Ovary (tissue), 7 donors: ENCODE measurements at regions not wholly inside any gene's neighbourhood (a gene's known extent, or its start where the extent isn't known, plus 50 kb on each side); places are given as distances from the start of the nearest gene placed in this dataset.

Experiments
- DNase-seq, 5 donors: peaks; one replicate each; pipeline ENCODE4 v3.0.0-alpha.2; 2019 to 2020
- H3K27ac ChIP-seq, 2 donors: fragments of 200-600 bp; one replicate each; pipeline versions ENCODE4 v1.5.1 to v1.8.0; 2019 to 2022
- H3K27me3 ChIP-seq: fragments of 200-600 bp; one replicate; pipeline ENCODE4 v1.8.0; 2022
- H3K36me3 ChIP-seq: fragments of 200-600 bp; sonication (generic); one replicate; pipeline ENCODE4 v1.5.1; 2019
- H3K4me1 ChIP-seq: one replicate; pipeline ENCODE4 v1.8.1; 2013; ENCODE audit warnings: mild to moderate bottlenecking, moderate library complexity; ENCODE audit not compliant: insufficient read depth
- H3K4me3 ChIP-seq: fragments of 200-600 bp; sonication (generic); one replicate; pipeline ENCODE4 v1.5.1; 2017
- H3K9me3 ChIP-seq, 2 donors: fragments of 200-600 bp in 1 of 2; sonication (generic) in 1 of 2; one replicate each; pipeline versions ENCODE4 v1.5.1 to v1.8.1; 2013 to 2019; ENCODE audit warnings: mild to moderate bottlenecking in 1 of 2, moderate library complexity in 1 of 2
- EP300 ChIP-seq: sonication (generic); formaldehyde crosslinking; IDR thresholded peaks from one replicate; pipeline ENCODE4 v1.6.1; 2017; ENCODE audit warnings: antibody characterized with exemption
- POLR2A ChIP-seq: fragments of 450-650 bp; IDR thresholded peaks from one replicate; pipeline ENCODE4 v1.6.1; 2017; ENCODE audit warnings: antibody characterized with exemption, mild to moderate bottlenecking, moderate library complexity
- WGBS, 3 donors: extraction: QIAGEN DNeasy Blood & Tissue Kit in 1 of 3; methylation state at CpG; one replicate each; pipeline versions ENCODE4 v1.1.5 to v1.1.7; 2013 to 2017; 5-methylcytosine and 5-hydroxymethylcytosine counted together
- intact Hi-C, 4 donors: fragments of 100-400 bp; cut with DNase I; formaldehyde crosslinking; loops; one replicate each; pipeline versions ENCODE4 v1.11.0 to v1.15.1; 2022 to 2023
- TF ChIP-seq, protein P1 (sequence below), 3 donors: fragments of 450-650 bp in 2 of 3; fragments of 200-600 bp in 1 of 3; IDR thresholded peaks; one replicate each; pipeline versions ENCODE4 v1.5.1 to v1.8.0; 2016 to 2022; ENCODE audit warnings: antibody characterized with exemption in 3 of 3, mild to moderate bottlenecking in 1 of 3
- donor health status: DM: no; HTN: no; CAD: no; lungs with moderate emphysema.
- donor health status: DM: no; HTN: no; CAD: no.
- donor health status: Bipolar disorder and iron deficiency.
- donor health status: DM: no; HTN: no; CAD: no.
- donor health status: DM: yes; HTN: yes; CAD: no.

DNA sequence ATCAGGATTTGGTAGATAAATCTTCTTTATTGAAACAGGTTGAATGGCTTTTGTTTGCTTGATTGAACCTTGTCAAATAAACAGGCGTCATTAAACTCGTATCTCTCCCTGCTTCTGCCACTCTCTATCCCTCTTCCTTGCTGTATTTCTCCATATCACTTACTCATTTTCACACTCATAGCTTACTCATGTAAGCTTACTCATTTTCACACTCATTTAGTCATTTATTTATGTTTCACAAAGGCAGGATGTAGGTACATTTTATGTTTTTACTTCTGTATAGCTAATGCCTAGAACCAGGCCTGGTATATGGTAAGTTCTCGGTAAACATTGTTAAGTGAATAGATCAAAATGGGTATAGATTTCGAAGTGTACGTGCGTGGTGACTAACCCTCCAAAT is 450.0 kb downstream of the PMP22 start:
- TF ChIP-seq, protein P1, sequence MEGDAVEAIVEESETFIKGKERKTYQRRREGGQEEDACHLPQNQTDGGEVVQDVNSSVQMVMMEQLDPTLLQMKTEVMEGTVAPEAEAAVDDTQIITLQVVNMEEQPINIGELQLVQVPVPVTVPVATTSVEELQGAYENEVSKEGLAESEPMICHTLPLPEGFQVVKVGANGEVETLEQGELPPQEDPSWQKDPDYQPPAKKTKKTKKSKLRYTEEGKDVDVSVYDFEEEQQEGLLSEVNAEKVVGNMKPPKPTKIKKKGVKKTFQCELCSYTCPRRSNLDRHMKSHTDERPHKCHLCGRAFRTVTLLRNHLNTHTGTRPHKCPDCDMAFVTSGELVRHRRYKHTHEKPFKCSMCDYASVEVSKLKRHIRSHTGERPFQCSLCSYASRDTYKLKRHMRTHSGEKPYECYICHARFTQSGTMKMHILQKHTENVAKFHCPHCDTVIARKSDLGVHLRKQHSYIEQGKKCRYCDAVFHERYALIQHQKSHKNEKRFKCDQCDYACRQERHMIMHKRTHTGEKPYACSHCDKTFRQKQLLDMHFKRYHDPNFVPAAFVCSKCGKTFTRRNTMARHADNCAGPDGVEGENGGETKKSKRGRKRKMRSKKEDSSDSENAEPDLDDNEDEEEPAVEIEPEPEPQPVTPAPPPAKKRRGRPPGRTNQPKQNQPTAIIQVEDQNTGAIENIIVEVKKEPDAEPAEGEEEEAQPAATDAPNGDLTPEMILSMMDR (IDR thresholded peaks at IDR 0.05), result no peak
- DNase-seq, result no peak
- Histone ChIP-seq H3K27ac (no peak overlapping the region), H3K27me3 (no peaks in the 10 kb centered on the region), H3K4me3 (no peak overlapping the region), H3K9me3 (no peaks in the 10 kb centered on the region), H3K4me1 (no peaks in the 10 kb centered on the region), H3K36me3 (no peaks in the 10 kb centered on the region)
- intact Hi-C loops, result no loop called here
- WGBS, 3 donors, result 89 to 91% (median 89%) methylated on average over 6 of the region's 6 CpGs

GRCh38 chr17:14813649-14814370 is 451.3 kb downstream of the PMP22 start:
- Histone ChIP-seq H3K4me1 (no peaks in the 10 kb centered on the region), H3K4me3 (no peak overlapping the region), H3K9me3 (no peaks in the 10 kb centered on the region), H3K27ac (no peak overlapping the region), H3K27me3 (no peaks in the 10 kb centered on the region), H3K36me3 (no peaks in the 10 kb centered on the region)
- TF ChIP-seq EP300, result no peak
- no peak for TF ChIP-seq POLR2A
- TF ChIP-seq, protein P1 (IDR thresholded peaks at IDR 0.05), result no peak
- intact Hi-C loops, result no loop called here
- 59 to 62% (median 60%) methylated on average over 18 of the region's 18 CpGs for WGBS, 3 donors
- DNase-seq, result no peak

DNA sequence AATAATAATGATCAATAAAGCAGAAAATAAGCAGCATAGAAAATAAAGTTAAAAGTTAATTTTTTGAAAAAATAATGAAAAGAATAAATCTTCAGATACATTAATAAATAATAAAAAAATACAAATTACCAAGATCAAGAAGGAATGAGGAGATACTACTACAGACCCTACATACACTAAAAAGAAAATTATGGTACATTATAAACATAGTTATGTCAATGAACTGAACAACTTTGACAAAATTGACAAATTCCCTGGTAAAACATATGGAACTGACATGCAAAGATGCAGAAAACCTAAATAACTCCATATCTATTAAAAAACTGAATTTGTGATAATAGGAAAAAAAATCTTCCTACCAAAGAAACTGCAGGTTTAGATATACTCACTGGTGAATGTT is 456.7 kb downstream of the PMP22 start:
- H3K36me3 ChIP-seq, result no peaks in the 10 kb centered on the region
- intact Hi-C loops, result no loop called here
- H3K27ac ChIP-seq, result no peak overlapping the region
- TF ChIP-seq, protein P1 (IDR thresholded peaks at IDR 0.05), result no peak
- TF ChIP-seq POLR2A (no peak), EP300 (no peak)
- no peak for DNase-seq
- no peaks in the 10 kb centered on the region for H3K9me3 ChIP-seq
- no peaks in the 10 kb centered on the region for H3K27me3 ChIP-seq
- H3K4me3 ChIP-seq, result no peak overlapping the region
- H3K4me1 ChIP-seq, result no peaks in the 10 kb centered on the region

DNA sequence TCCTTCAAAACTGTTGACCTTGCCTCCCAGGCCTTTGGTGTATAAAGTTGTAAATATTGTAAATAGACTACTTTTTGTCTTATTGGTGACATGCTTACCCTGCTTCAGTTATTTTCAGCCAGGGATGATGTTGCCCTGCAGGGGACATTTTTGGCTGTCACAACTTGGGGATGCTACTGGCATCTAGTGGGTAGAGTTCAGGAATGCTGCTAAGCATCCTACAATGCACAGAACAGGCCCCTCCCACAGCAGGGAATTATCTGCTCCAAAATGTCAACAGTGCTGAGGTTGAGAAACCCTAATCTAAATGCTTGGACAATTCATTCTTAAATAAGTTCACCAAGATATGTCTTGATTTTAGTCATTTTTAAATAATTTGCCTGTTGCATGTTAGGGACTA is 459.8 kb downstream of the PMP22 start:
- Histone ChIP-seq H3K27ac (no peak overlapping the region), H3K36me3 (no peaks in the 10 kb centered on the region)
- intact Hi-C loops, result no loop called here

More for the DNA sequence above, 459.8 kb downstream of the PMP22 start:
- Histone ChIP-seq H3K9me3 (no peaks in the 10 kb centered on the region), H3K27me3 (no peaks in the 10 kb centered on the region), H3K4me3 (no peak overlapping the region), H3K4me1 (no peaks in the 10 kb centered on the region)
- DNase-seq, result no peak
- no peak for TF ChIP-seq EP300
- no peak for TF ChIP-seq POLR2A
- TF ChIP-seq, protein P1 (IDR thresholded peaks at IDR 0.05), result no peak
